NCI-H69 (cell line): ENCODE measurements at regions not wholly inside any gene's neighbourhood (a gene's known extent, or its start where the extent isn't known, plus 50 kb on each side); places are given as distances from the start of the nearest gene placed in this dataset.
A peak's percentile ranks its signal among the peaks of the same experiment; 100 is the strongest.

Experiments used
- DNase-seq: peaks from one replicate; lab custom pipeline; 2025; lab: John Stamatoyannopoulos, UW

GRCh38 chr6:15872241-15873103, 209.6 kb upstream of the DTNBP1 start:
- DNase-seq, result no peak

- DNase-seq, result peak; percentile 22
Observed at GRCh38 chr6:15871276-15871675, 208.4 kb upstream of the DTNBP1 start.

- DNase-seq, result no peak
Observed at GRCh38 chr6:15870333-15871043, 207.7 kb upstream of the DTNBP1 start.

- DNase-seq, result no peak
Observed at GRCh38 chr6:15864708-15865062, 201.9 kb upstream of the DTNBP1 start.

- no peak for DNase-seq
Observed at GRCh38 chr6:15864038-15864707, 201.3 kb upstream of the DTNBP1 start.

- DNase-seq, result no peak
Observed at GRCh38 chr6:15862810-15863209, 200.0 kb upstream of the DTNBP1 start.

GRCh38 chr6:15861486-15861885, 198.7 kb upstream of the DTNBP1 start:
- DNase-seq, result peak; percentile 30

GRCh38 chr6:15854826-15855710, 192.2 kb upstream of the DTNBP1 start:
- DNase-seq, result peak; percentile 72

GRCh38 chr6:15854378-15854777, 191.6 kb upstream of the DTNBP1 start:
- no peak for DNase-seq

GRCh38 chr6:15853259-15853658, 190.4 kb upstream of the DTNBP1 start:
- no peak for DNase-seq

GRCh38 chr6:15852289-15852688, 189.5 kb upstream of the DTNBP1 start:
- no peak for DNase-seq

- DNase-seq, result no peak
Observed at GRCh38 chr6:15849395-15849794, 186.6 kb upstream of the DTNBP1 start.

- DNase-seq, result no peak
Observed at GRCh38 chr6:15845492-15845891, 182.7 kb upstream of the DTNBP1 start.

GRCh38 chr6:15843764-15844163, 180.9 kb upstream of the DTNBP1 start:
- no peak for DNase-seq

- no peak for DNase-seq
Observed at GRCh38 chr6:15843226-15843625, 180.4 kb upstream of the DTNBP1 start.

- DNase-seq, result no peak
Observed at GRCh38 chr6:15842727-15843117, 179.9 kb upstream of the DTNBP1 start.

GRCh38 chr6:15841937-15842726, 179.3 kb upstream of the DTNBP1 start:
- DNase-seq, result no peak

- DNase-seq, result no peak
Observed at GRCh38 chr6:15839969-15840541, 177.2 kb upstream of the DTNBP1 start.

- DNase-seq, result no peak
Observed at GRCh38 chr6:15837205-15837604, 174.4 kb upstream of the DTNBP1 start.

- DNase-seq, result no peak
Observed at GRCh38 chr6:15832841-15833240, 170.0 kb upstream of the DTNBP1 start.

GRCh38 chr6:15829156-15829555, 166.3 kb upstream of the DTNBP1 start:
- DNase-seq, result no peak
